Stimulated activated naive CD8-positive, alpha-beta T cell treated with anti-CD3 and anti-CD28 coated beads, Interleukin-15, Interleukin-2, amounts not matched to agents 100 ng/mL and 50 ng/mL, for 24 hours (primary cell): ENCODE measurements at regions not wholly inside any gene's neighbourhood (a gene's known extent, or its start where the extent isn't known, plus 50 kb on each side); places are given as distances from the start of the nearest gene placed in this dataset.
"Not testable (repeated sequence)": the region's sequence is repeated elsewhere in the genome, so short reads cannot be mapped to it uniquely, and the experiment has no call there.

Source experiments
- H3K27ac Mint-ChIP-seq: one replicate; pipeline ENCODE4 v1.8.0; 2021; ENCODE audit warnings: mild to moderate bottlenecking, mixed read lengths
- H3K27me3 Mint-ChIP-seq: one replicate; pipeline ENCODE4 v1.8.0; 2021; ENCODE audit warnings: mixed read lengths
- H3K36me3 Mint-ChIP-seq: one replicate; pipeline ENCODE4 v1.8.0; 2021; ENCODE audit warnings: low read depth, mixed read lengths
- H3K4me1 Mint-ChIP-seq: one replicate; pipeline ENCODE4 v1.8.0; 2021; ENCODE audit warnings: low read depth, mixed read lengths
- H3K4me3 Mint-ChIP-seq: one replicate; pipeline ENCODE4 v1.8.0; 2021; ENCODE audit warnings: mild to moderate bottlenecking, mixed read lengths
- H3K9me3 Mint-ChIP-seq: one replicate; pipeline ENCODE4 v1.8.0; 2021; ENCODE audit warnings: mixed read lengths

- H3K27ac Mint-ChIP-seq, result peak overlapping the region; percentile 9
- no peaks in the 10 kb centered on the region for H3K27me3 Mint-ChIP-seq
- no peaks in the 10 kb centered on the region for H3K9me3 Mint-ChIP-seq
- no peaks in the 10 kb centered on the region for H3K36me3 Mint-ChIP-seq
- H3K4me3 Mint-ChIP-seq, result no peak overlapping the region
- H3K4me1 Mint-ChIP-seq, result peaks cover 3% of the 10 kb centered on the region
These were observed 166.1 kb downstream of the CD83 start for GRCh38 chr6:14283600-14284235.

GRCh38 chr6:14284969-14285590 lies 167.5 kb downstream of the CD83 start:
- Mint-ChIP-seq H3K36me3 (peaks cover 5% of the 10 kb centered on the region), H3K4me3 (no peak overlapping the region), H3K27me3 (no peaks in the 10 kb centered on the region), H3K4me1 (peaks cover 8% of the 10 kb centered on the region), H3K9me3 (no peaks in the 10 kb centered on the region), H3K27ac (no peak overlapping the region)

- no peak overlapping the region for H3K4me3 Mint-ChIP-seq
- no peaks in the 10 kb centered on the region for H3K27me3 Mint-ChIP-seq
- H3K27ac Mint-ChIP-seq, result no peak overlapping the region
- H3K4me1 Mint-ChIP-seq, result peaks cover 14% of the 10 kb centered on the region
- H3K36me3 Mint-ChIP-seq, result peaks cover 5% of the 10 kb centered on the region
- H3K9me3 Mint-ChIP-seq, result no peaks in the 10 kb centered on the region
These were observed 168.6 kb downstream of the CD83 start for GRCh38 chr6:14286144-14286543.

- Mint-ChIP-seq H3K27me3 (no peaks in the 10 kb centered on the region), H3K9me3 (no peaks in the 10 kb centered on the region), H3K4me3 (no peak overlapping the region), H3K27ac (no peak overlapping the region), H3K4me1 (peaks cover 14% of the 10 kb centered on the region), H3K36me3 (peaks cover 5% of the 10 kb centered on the region)
These were observed 169.3 kb downstream of the CD83 start for GRCh38 chr6:14286634-14287428.

GRCh38 chr6:14287707-14288106 lies 170.1 kb downstream of the CD83 start:
- no peaks in the 10 kb centered on the region for H3K27me3 Mint-ChIP-seq
- H3K27ac Mint-ChIP-seq, result no peak overlapping the region
- peaks cover 14% of the 10 kb centered on the region for H3K4me1 Mint-ChIP-seq
- H3K36me3 Mint-ChIP-seq, result peaks cover 5% of the 10 kb centered on the region
- no peaks in the 10 kb centered on the region for H3K9me3 Mint-ChIP-seq
- no peak overlapping the region for H3K4me3 Mint-ChIP-seq

GRCh38 chr6:14288910-14289309 lies 171.3 kb downstream of the CD83 start:
- Mint-ChIP-seq H3K27ac (no peak overlapping the region), H3K4me1 (peaks cover 14% of the 10 kb centered on the region), H3K4me3 (no peak overlapping the region), H3K36me3 (peaks cover 5% of the 10 kb centered on the region), H3K9me3 (no peaks in the 10 kb centered on the region), H3K27me3 (no peaks in the 10 kb centered on the region)

- Mint-ChIP-seq H3K4me3 (no peak overlapping the region), H3K36me3 (peaks cover 5% of the 10 kb centered on the region), H3K27ac (peak overlapping the region; percentile 18), H3K4me1 (peaks cover 14% of the 10 kb centered on the region), H3K9me3 (no peaks in the 10 kb centered on the region), H3K27me3 (no peaks in the 10 kb centered on the region)
These were observed 172.6 kb downstream of the CD83 start for GRCh38 chr6:14290041-14290771.

GRCh38 chr6:14290772-14291330 lies 173.3 kb downstream of the CD83 start:
- H3K4me1 Mint-ChIP-seq, result peaks cover 14% of the 10 kb centered on the region
- H3K27me3 Mint-ChIP-seq, result no peaks in the 10 kb centered on the region
- no peak overlapping the region for H3K4me3 Mint-ChIP-seq
- H3K27ac Mint-ChIP-seq, result no peak overlapping the region
- peaks cover 5% of the 10 kb centered on the region for H3K36me3 Mint-ChIP-seq
- H3K9me3 Mint-ChIP-seq, result no peaks in the 10 kb centered on the region

- no peak overlapping the region for H3K27ac Mint-ChIP-seq
- no peaks in the 10 kb centered on the region for H3K27me3 Mint-ChIP-seq
- no peaks in the 10 kb centered on the region for H3K9me3 Mint-ChIP-seq
- peaks cover 14% of the 10 kb centered on the region for H3K4me1 Mint-ChIP-seq
- H3K36me3 Mint-ChIP-seq, result peaks cover 5% of the 10 kb centered on the region
- no peak overlapping the region for H3K4me3 Mint-ChIP-seq
These were observed 173.8 kb downstream of the CD83 start for GRCh38 chr6:14291331-14291730.

GRCh38 chr6:14292119-14292518 lies 174.5 kb downstream of the CD83 start:
- H3K9me3 Mint-ChIP-seq, result no peaks in the 10 kb centered on the region
- no peaks in the 10 kb centered on the region for H3K27me3 Mint-ChIP-seq
- H3K27ac Mint-ChIP-seq, result no peak overlapping the region
- H3K4me1 Mint-ChIP-seq, result peaks cover 14% of the 10 kb centered on the region
- H3K4me3 Mint-ChIP-seq, result no peak overlapping the region
- H3K36me3 Mint-ChIP-seq, result peaks cover 5% of the 10 kb centered on the region

- no peaks in the 10 kb centered on the region for H3K36me3 Mint-ChIP-seq
- no peaks in the 10 kb centered on the region for H3K9me3 Mint-ChIP-seq
- H3K4me3 Mint-ChIP-seq, result no peak overlapping the region
- H3K27me3 Mint-ChIP-seq, result no peaks in the 10 kb centered on the region
- H3K4me1 Mint-ChIP-seq, result peaks cover 11% of the 10 kb centered on the region
- no peak overlapping the region for H3K27ac Mint-ChIP-seq
These were observed 176.8 kb downstream of the CD83 start for GRCh38 chr6:14294270-14294951.

- H3K4me1 Mint-ChIP-seq, H3K9me3 Mint-ChIP-seq, H3K27me3 Mint-ChIP-seq, H3K4me3 Mint-ChIP-seq, H3K27ac Mint-ChIP-seq, H3K36me3 Mint-ChIP-seq: not testable (repeated sequence)
These were observed 179.1 kb downstream of the CD83 start for GRCh38 chr6:14296698-14297097.

GRCh38 chr6:14297118-14297517 lies 179.5 kb downstream of the CD83 start:
- H3K9me3 Mint-ChIP-seq, H3K27ac Mint-ChIP-seq, H3K4me1 Mint-ChIP-seq, H3K4me3 Mint-ChIP-seq, H3K27me3 Mint-ChIP-seq, H3K36me3 Mint-ChIP-seq: not testable (repeated sequence)

- H3K36me3 Mint-ChIP-seq, H3K27me3 Mint-ChIP-seq, H3K9me3 Mint-ChIP-seq, H3K4me3 Mint-ChIP-seq, H3K27ac Mint-ChIP-seq, H3K4me1 Mint-ChIP-seq: not testable (repeated sequence)
These were observed 182.6 kb downstream of the CD83 start for GRCh38 chr6:14300189-14300588.
